Loucy (cell line): ENCODE measurements at regions not wholly inside any gene's neighbourhood (a gene's known extent, or its start where the extent isn't known, plus 50 kb on each side); places are given as distances from the start of the nearest gene placed in this dataset.
"Not testable (repeated sequence)": the region's sequence is repeated elsewhere in the genome, so short reads cannot be mapped to it uniquely, and the experiment has no call there.

Experiments
- H2AFZ ChIP-seq: fragments of 200-600 bp; sonication (generic); 2 replicates; pipeline ENCODE4 v1.6.0; 2016; ENCODE audit warnings: antibody characterized with exemption, mild to moderate bottlenecking, low read length, moderate library complexity
- H3F3A ChIP-seq: fragments of 200-600 bp; 2 replicates; pipeline ENCODE4 v1.6.0; 2016; ENCODE audit warnings: antibody characterized with exemption, low read depth, mild to moderate bottlenecking
- H3K27me3 ChIP-seq: fragments of 200-600 bp; sonication (generic); 2 replicates; pipeline ENCODE4 v1.6.1; 2014; ENCODE audit warnings: low read length, mild to moderate bottlenecking; ENCODE audit not compliant: insufficient read depth, poor library complexity, severe bottlenecking
- H3K36me3 ChIP-seq: fragments of 200-600 bp; sonication (generic); 2 replicates; pipeline ENCODE4 v1.6.1; 2016; ENCODE audit warnings: low read length; ENCODE audit not compliant: insufficient read depth
- H3K4me1 ChIP-seq: fragments of 200-600 bp; sonication (generic); 2 replicates; pipeline ENCODE4 v1.5.1; 2014; ENCODE audit warnings: low read length, mild to moderate bottlenecking; ENCODE audit not compliant: insufficient read depth, poor library complexity, severe bottlenecking
- H3K4me2 ChIP-seq: fragments of 200-600 bp; sonication (generic); 2 replicates; pipeline ENCODE4 v1.6.0; 2014; ENCODE audit warnings: antibody characterized with exemption, low read length, low read depth, mild to moderate bottlenecking; ENCODE audit not compliant: poor library complexity, severe bottlenecking
- H3K4me3 ChIP-seq: fragments of 200-600 bp; sonication (generic); 2 replicates; pipeline ENCODE4 v1.5.1; 2014; ENCODE audit warnings: low read length, mild to moderate bottlenecking, mixed read lengths; ENCODE audit not compliant: poor library complexity, severe bottlenecking
- H3K79me2 ChIP-seq: fragments of 200-600 bp; sonication (generic); 2 replicates; pipeline ENCODE4 v1.6.1; 2014; ENCODE audit warnings: low read length; ENCODE audit not compliant: insufficient read depth
- H3K9ac ChIP-seq: fragments of 200-600 bp; sonication (generic); 2 replicates; pipeline ENCODE4 v1.6.0; 2014; ENCODE audit warnings: mild to moderate bottlenecking, low read depth, low read length, moderate library complexity; ENCODE audit not compliant: poor library complexity, severe bottlenecking
- H3K9me2 ChIP-seq: fragments of 200-600 bp; sonication (generic); replicated peaks from 2 replicates; pipeline ENCODE4 v1.6.1; 2016; ENCODE audit warnings: low read depth, low read length, mixed read lengths
- H3K9me3 ChIP-seq: fragments of 200-600 bp; sonication (generic); 2 replicates; pipeline ENCODE4 v1.6.1; 2014; ENCODE audit warnings: mild to moderate bottlenecking, antibody characterized with exemption, low read length, low read depth; ENCODE audit not compliant: insufficient read depth
- H4K20me1 ChIP-seq: fragments of 200-600 bp; sonication (generic); 2 replicates; pipeline ENCODE4 v1.6.0; 2014; ENCODE audit warnings: antibody characterized with exemption, low read length, mild to moderate bottlenecking; ENCODE audit not compliant: insufficient read depth, poor library complexity, severe bottlenecking
- CTCF ChIP-seq: fragments of 200-600 bp; sonication (generic); conservative IDR thresholded peaks from 2 replicates; pipeline ENCODE4 v1.5.1; 2014; ENCODE audit warnings: mild to moderate bottlenecking, antibody characterized with exemption, low read length
- EZH2phosphoT487 ChIP-seq: fragments of 200-600 bp; IDR thresholded peaks from 2 replicates; pipeline ENCODE4 v1.6.1; 2018; ENCODE audit warnings: antibody characterized with exemption, mild to moderate bottlenecking, moderate library complexity, borderline replicate concordance

- Histone ChIP-seq H2AFZ (no peak overlapping the region), H3K36me3 (no peaks in the 10 kb centered on the region), H3K9ac (no peak overlapping the region), H3K9me2 (no peaks in the 10 kb centered on the region), H3K4me3 (no peak overlapping the region), H4K20me1 (no peaks in the 10 kb centered on the region), H3K27me3 (no peaks in the 10 kb centered on the region), H3K9me3 (peaks cover 2% of the 10 kb centered on the region; the same call in 1 of the 2 replicates), H3K4me1 (no peaks in the 10 kb centered on the region), H3F3A (no peaks in the 10 kb centered on the region), H3K79me2 (no peaks in the 10 kb centered on the region), H3K4me2 (no peak overlapping the region)
- TF ChIP-seq CTCF = no peak
- no peak for TF ChIP-seq EZH2phosphoT487
Observed at GRCh38 chr14:104479901-104480300, 99.7 kb upstream of the C14orf180 start.

GRCh38 chr14:104481323-104481722, 98.2 kb upstream of the C14orf180 start:
- Histone ChIP-seq H2AFZ (no peak overlapping the region), H3K9ac (no peak overlapping the region), H3K4me3 (no peak overlapping the region), H3K9me2 (no peaks in the 10 kb centered on the region), H3K9me3 (peaks cover 2% of the 10 kb centered on the region; the same call in 1 of the 2 replicates), H3K4me1 (no peaks in the 10 kb centered on the region), H3K79me2 (no peaks in the 10 kb centered on the region), H3F3A (no peaks in the 10 kb centered on the region), H4K20me1 (no peaks in the 10 kb centered on the region), H3K27me3 (no peaks in the 10 kb centered on the region), H3K4me2 (no peak overlapping the region), H3K36me3 (no peaks in the 10 kb centered on the region)
- TF ChIP-seq EZH2phosphoT487 (no peak), CTCF (no peak)

DNA sequence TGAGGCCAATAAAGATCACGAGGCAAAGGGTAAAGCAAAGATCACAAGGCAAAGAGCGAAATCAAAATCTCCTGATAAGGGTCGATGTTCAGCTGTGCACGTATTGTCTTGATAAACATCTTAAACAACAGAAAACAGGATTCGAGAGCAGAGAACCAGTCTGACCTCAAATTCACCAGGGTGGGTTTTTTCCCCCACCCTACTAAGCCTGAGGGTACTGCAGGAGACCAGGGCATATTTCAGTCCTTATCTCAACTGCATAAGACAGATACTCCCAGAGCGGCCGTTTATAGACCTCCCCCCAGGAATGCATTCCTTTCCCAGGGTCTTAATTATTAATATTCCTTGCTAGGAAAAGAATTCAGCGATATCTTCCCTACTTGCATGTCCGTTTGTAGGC, 97.5 kb upstream of the C14orf180 start:
- not testable (repeated sequence) for H3K27me3 ChIP-seq, H3K36me3 ChIP-seq, H3K9ac ChIP-seq, H3K9me3 ChIP-seq, H3K4me3 ChIP-seq, H4K20me1 ChIP-seq, H3K79me2 ChIP-seq, H3K9me2 ChIP-seq, H2AFZ ChIP-seq, H3K4me1 ChIP-seq, H3F3A ChIP-seq, H3K4me2 ChIP-seq

DNA sequence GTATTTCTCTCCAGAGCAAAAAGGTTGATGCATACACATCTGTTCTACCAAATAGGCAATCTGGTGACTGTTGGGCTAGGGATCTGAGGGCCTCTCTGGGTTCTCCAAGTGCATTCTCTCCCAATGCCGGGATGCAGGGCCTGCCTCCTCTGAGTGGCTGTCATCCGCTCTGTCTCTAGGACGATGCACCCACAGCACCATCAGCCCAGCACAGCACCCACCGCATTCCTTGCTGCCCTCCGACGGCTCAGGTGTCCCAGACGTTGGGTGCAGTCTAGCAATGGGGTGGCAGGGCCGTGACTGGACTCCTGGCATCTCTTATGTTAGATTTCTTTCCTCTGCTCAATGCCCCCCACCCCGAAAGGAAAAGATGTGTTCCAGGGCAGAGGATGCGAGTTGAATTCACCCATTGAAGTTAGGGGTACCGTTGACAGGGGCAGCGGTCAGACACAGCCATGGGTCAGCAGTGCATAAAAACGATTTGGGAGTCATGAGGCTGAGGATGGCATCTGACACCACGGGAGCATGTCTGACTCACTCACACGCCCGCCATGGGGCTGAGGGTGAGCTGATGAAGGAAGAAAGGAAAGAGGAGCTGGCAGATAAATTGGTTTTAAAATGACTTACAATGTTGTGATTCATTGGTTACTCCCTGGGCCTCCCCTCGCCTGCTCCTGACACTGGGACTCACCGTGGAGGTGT, 93.2 kb upstream of the C14orf180 start:
- Histone ChIP-seq H3K36me3 (no peaks in the 10 kb centered on the region), H3F3A (no peaks in the 10 kb centered on the region), H3K79me2 (no peaks in the 10 kb centered on the region), H3K4me1 (no peaks in the 10 kb centered on the region), H3K9me2 (no peaks in the 10 kb centered on the region), H3K4me2 (no peak overlapping the region), H3K9me3 (peaks cover 2% of the 10 kb centered on the region; the same call in 1 of the 2 replicates), H3K4me3 (no peak overlapping the region), H3K27me3 (no peaks in the 10 kb centered on the region), H3K9ac (no peak overlapping the region), H4K20me1 (no peaks in the 10 kb centered on the region), H2AFZ (no peak overlapping the region)
- no peak for TF ChIP-seq CTCF
- no peak for TF ChIP-seq EZH2phosphoT487
